Muscle of leg (tissue), 3 donors: ENCODE measurements at regions not wholly inside any gene's neighbourhood (a gene's known extent, or its start where the extent isn't known, plus 50 kb on each side); places are given as distances from the start of the nearest gene placed in this dataset.
A peak's percentile ranks its signal among the peaks of the same experiment; 100 is the strongest.

Experiments used
- DNase-seq: peaks from one replicate; pipeline ENCODE4 v3.0.0; 2013
- H3K27ac ChIP-seq: one replicate; pipeline ENCODE4 v1.5.1; 2013; ENCODE audit warnings: mild to moderate bottlenecking, low read length, control low read depth
- H3K27me3 ChIP-seq: one replicate; pipeline ENCODE4 v1.6.1; 2013; ENCODE audit warnings: low read length; ENCODE audit not compliant: control insufficient read depth, insufficient read depth
- H3K36me3 ChIP-seq: one replicate; pipeline ENCODE4 v1.6.1; 2013; ENCODE audit warnings: low read length; ENCODE audit not compliant: control insufficient read depth, insufficient read depth
- H3K4me1 ChIP-seq: one replicate; pipeline ENCODE4 v1.6.1; 2013; ENCODE audit warnings: low read length; ENCODE audit not compliant: control insufficient read depth, insufficient read depth
- H3K4me3 ChIP-seq: one replicate; pipeline ENCODE4 v1.5.1; 2013; ENCODE audit warnings: low read length, control low read depth
- H3K9me3 ChIP-seq: replicated peaks from 2 replicates; pipeline ENCODE4 v1.6.1; 2013; ENCODE audit warnings: low read depth, low read length; ENCODE audit not compliant: control insufficient read depth
- WGBS: methylation state at CpG from one replicate; pipeline ENCODE4 v1.1.5; 2013; ENCODE audit warnings: missing lambda C conversion rate; ENCODE audit not compliant: insufficient coverage; 5-methylcytosine and 5-hydroxymethylcytosine counted together

GRCh38 chr3:70558956-70559355, 246.5 kb upstream of the MDFIC2 start:
- H3K4me1 ChIP-seq = no peaks in the 10 kb centered on the region
- no peaks in the 10 kb centered on the region for H3K27me3 ChIP-seq
- H3K4me3 ChIP-seq = no peak overlapping the region
- H3K27ac ChIP-seq = no peak overlapping the region
- no peak for DNase-seq
- H3K36me3 ChIP-seq = no peaks in the 10 kb centered on the region
- WGBS = 40% methylated on average over 1 of the region's 2 CpGs
- no peaks in the 10 kb centered on the region for H3K9me3 ChIP-seq

- Histone ChIP-seq H3K4me3 (no peak overlapping the region), H3K9me3 (no peaks in the 10 kb centered on the region), H3K4me1 (no peaks in the 10 kb centered on the region), H3K27me3 (no peaks in the 10 kb centered on the region), H3K27ac (no peak overlapping the region), H3K36me3 (no peaks in the 10 kb centered on the region)
- WGBS = no CpG with 5 or more reads among the region's 2 CpGs
- no peak for DNase-seq
Measured at GRCh38 chr3:70557976-70558375, 245.5 kb upstream of the MDFIC2 start.

- no peaks in the 10 kb centered on the region for H3K36me3 ChIP-seq
- no peak overlapping the region for H3K4me3 ChIP-seq
- WGBS = no CpG with 5 or more reads among the region's 3 CpGs
- no peaks in the 10 kb centered on the region for H3K4me1 ChIP-seq
- H3K9me3 ChIP-seq = no peaks in the 10 kb centered on the region
- no peaks in the 10 kb centered on the region for H3K27me3 ChIP-seq
- no peak overlapping the region for H3K27ac ChIP-seq
- DNase-seq = no peak
Measured at GRCh38 chr3:70556056-70556455, 243.6 kb upstream of the MDFIC2 start.

GRCh38 chr3:70554170-70554569, 241.7 kb upstream of the MDFIC2 start:
- H3K4me3 ChIP-seq = no peak overlapping the region
- no peaks in the 10 kb centered on the region for H3K4me1 ChIP-seq
- no peaks in the 10 kb centered on the region for H3K9me3 ChIP-seq
- DNase-seq = no peak
- no peaks in the 10 kb centered on the region for H3K36me3 ChIP-seq
- no CpG with 5 or more reads among the region's 1 CpG for WGBS
- no peaks in the 10 kb centered on the region for H3K27me3 ChIP-seq
- H3K27ac ChIP-seq = no peak overlapping the region

GRCh38 chr3:70550723-70551319, 238.4 kb upstream of the MDFIC2 start:
- H3K9me3 ChIP-seq = no peaks in the 10 kb centered on the region
- 83% methylated on average over 4 of the region's 9 CpGs for WGBS
- no peak overlapping the region for H3K4me3 ChIP-seq
- no peaks in the 10 kb centered on the region for H3K27me3 ChIP-seq
- peak; percentile 32 for DNase-seq
- no peaks in the 10 kb centered on the region for H3K4me1 ChIP-seq
- H3K36me3 ChIP-seq = no peaks in the 10 kb centered on the region
- H3K27ac ChIP-seq = no peak overlapping the region

GRCh38 chr3:70546679-70547078, 234.2 kb upstream of the MDFIC2 start:
- H3K36me3 ChIP-seq = no peaks in the 10 kb centered on the region
- no peaks in the 10 kb centered on the region for H3K27me3 ChIP-seq
- WGBS = no CpG with 5 or more reads among the region's 4 CpGs
- H3K27ac ChIP-seq = no peak overlapping the region
- H3K9me3 ChIP-seq = no peaks in the 10 kb centered on the region
- no peak for DNase-seq
- H3K4me3 ChIP-seq = no peak overlapping the region
- H3K4me1 ChIP-seq = no peaks in the 10 kb centered on the region

- no peak overlapping the region for H3K4me3 ChIP-seq
- H3K27ac ChIP-seq = no peak overlapping the region
- H3K4me1 ChIP-seq = no peaks in the 10 kb centered on the region
- H3K9me3 ChIP-seq = no peaks in the 10 kb centered on the region
- DNase-seq = no peak
- H3K27me3 ChIP-seq = no peaks in the 10 kb centered on the region
- 60% methylated on average over 2 of the region's 2 CpGs for WGBS
- no peaks in the 10 kb centered on the region for H3K36me3 ChIP-seq
Measured at GRCh38 chr3:70543493-70543892, 231.1 kb upstream of the MDFIC2 start.

- no peaks in the 10 kb centered on the region for H3K27me3 ChIP-seq
- no peak overlapping the region for H3K27ac ChIP-seq
- WGBS = no CpG with 5 or more reads among the region's 2 CpGs
- H3K4me1 ChIP-seq = no peaks in the 10 kb centered on the region
- no peaks in the 10 kb centered on the region for H3K36me3 ChIP-seq
- H3K4me3 ChIP-seq = no peak overlapping the region
- H3K9me3 ChIP-seq = no peaks in the 10 kb centered on the region
- DNase-seq = no peak
Measured at GRCh38 chr3:70539908-70540307, 227.5 kb upstream of the MDFIC2 start.

- no peak for DNase-seq
- H3K4me3 ChIP-seq = no peak overlapping the region
- H3K36me3 ChIP-seq = no peaks in the 10 kb centered on the region
- no peaks in the 10 kb centered on the region for H3K4me1 ChIP-seq
- H3K27ac ChIP-seq = no peak overlapping the region
- no peaks in the 10 kb centered on the region for H3K9me3 ChIP-seq
- no peaks in the 10 kb centered on the region for H3K27me3 ChIP-seq
- WGBS = no CpG with 5 or more reads among the region's 2 CpGs
Measured at GRCh38 chr3:70532806-70533205, 220.4 kb upstream of the MDFIC2 start.

GRCh38 chr3:70531838-70532489, 219.5 kb upstream of the MDFIC2 start:
- no peaks in the 10 kb centered on the region for H3K27me3 ChIP-seq
- 79% methylated on average over 4 of the region's 10 CpGs for WGBS
- DNase-seq = no peak
- H3K4me3 ChIP-seq = no peak overlapping the region
- H3K36me3 ChIP-seq = no peaks in the 10 kb centered on the region
- H3K4me1 ChIP-seq = no peaks in the 10 kb centered on the region
- no peaks in the 10 kb centered on the region for H3K9me3 ChIP-seq
- H3K27ac ChIP-seq = no peak overlapping the region
